ENCODE measurements at regions not wholly inside any gene's neighbourhood (a gene's known extent, or its start where the extent isn't known, plus 50 kb on each side); places are given as distances from the start of the nearest gene placed in this dataset.
"Not testable (repeated sequence)": the region's sequence is repeated elsewhere in the genome, so short reads cannot be mapped to it uniquely, and the experiment has no call there.

DNA sequence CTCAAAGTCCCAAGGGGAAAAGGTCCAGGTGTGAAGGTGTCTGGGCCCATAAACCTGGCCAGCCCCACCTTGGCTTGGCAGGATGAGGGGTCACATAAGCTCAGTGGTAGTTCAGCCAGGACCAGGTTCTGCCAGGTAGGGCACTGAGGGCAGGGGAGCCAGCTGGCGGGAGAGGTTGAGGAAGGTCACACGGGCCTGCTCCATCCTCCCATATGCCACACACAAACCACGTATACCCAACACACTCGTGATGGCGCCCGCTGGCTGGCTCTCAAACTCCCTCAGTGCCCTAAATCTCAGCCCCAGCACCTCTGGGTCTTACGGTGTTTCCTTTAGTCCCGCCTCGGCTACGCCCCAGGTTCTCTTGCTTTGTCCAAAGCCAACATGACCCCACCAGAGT is 160.5 kb downstream of the ZFP36L2 start:
- TF ChIP-seq, protein P1, sequence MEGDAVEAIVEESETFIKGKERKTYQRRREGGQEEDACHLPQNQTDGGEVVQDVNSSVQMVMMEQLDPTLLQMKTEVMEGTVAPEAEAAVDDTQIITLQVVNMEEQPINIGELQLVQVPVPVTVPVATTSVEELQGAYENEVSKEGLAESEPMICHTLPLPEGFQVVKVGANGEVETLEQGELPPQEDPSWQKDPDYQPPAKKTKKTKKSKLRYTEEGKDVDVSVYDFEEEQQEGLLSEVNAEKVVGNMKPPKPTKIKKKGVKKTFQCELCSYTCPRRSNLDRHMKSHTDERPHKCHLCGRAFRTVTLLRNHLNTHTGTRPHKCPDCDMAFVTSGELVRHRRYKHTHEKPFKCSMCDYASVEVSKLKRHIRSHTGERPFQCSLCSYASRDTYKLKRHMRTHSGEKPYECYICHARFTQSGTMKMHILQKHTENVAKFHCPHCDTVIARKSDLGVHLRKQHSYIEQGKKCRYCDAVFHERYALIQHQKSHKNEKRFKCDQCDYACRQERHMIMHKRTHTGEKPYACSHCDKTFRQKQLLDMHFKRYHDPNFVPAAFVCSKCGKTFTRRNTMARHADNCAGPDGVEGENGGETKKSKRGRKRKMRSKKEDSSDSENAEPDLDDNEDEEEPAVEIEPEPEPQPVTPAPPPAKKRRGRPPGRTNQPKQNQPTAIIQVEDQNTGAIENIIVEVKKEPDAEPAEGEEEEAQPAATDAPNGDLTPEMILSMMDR (conservative IDR thresholded peaks at IDR 0.05; ENCODE audit: low read length), result no peak
- no peak for TF ChIP-seq EZH2phosphoT487 (IDR thresholded peaks at IDR 0.05; ENCODE audit: borderline replicate concordance)
- Histone ChIP-seq H3K4me2 (ENCODE audit: low read depth, low read length, poor library complexity, severe bottlenecking) (no peak overlapping the region), H3K4me1 (ENCODE audit: insufficient read depth, low read length, poor library complexity, severe bottlenecking) (no peaks in the 10 kb centered on the region), H3K9me2 (replicated peaks; ENCODE audit: low read depth, low read length) (no peaks in the 10 kb centered on the region), H3K36me3 (ENCODE audit: insufficient read depth, low read length) (no peaks in the 10 kb centered on the region), H3K27me3 (ENCODE audit: insufficient read depth, low read length, poor library complexity, severe bottlenecking) (no peaks in the 10 kb centered on the region), H3F3A (ENCODE audit: low read depth) (no peaks in the 10 kb centered on the region), H3K79me2 (ENCODE audit: insufficient read depth, low read length) (no peaks in the 10 kb centered on the region), H4K20me1 (ENCODE audit: insufficient read depth, low read length, poor library complexity, severe bottlenecking) (no peaks in the 10 kb centered on the region), H3K9ac (ENCODE audit: low read depth, low read length, poor library complexity, severe bottlenecking) (no peak overlapping the region), H2AFZ (ENCODE audit: low read length) (no peak overlapping the region), H3K9me3 (ENCODE audit: insufficient read depth, low read depth, low read length) (no peaks in the 10 kb centered on the region), H3K4me3 (ENCODE audit: low read length, poor library complexity, severe bottlenecking) (no peak overlapping the region)

GRCh38 chr2:43065036-43065435 is 161.4 kb downstream of the ZFP36L2 start:
- no peak overlapping the region for H3K9ac ChIP-seq (ENCODE audit: low read depth, low read length, poor library complexity, severe bottlenecking)
- H3F3A ChIP-seq (ENCODE audit: low read depth), result no peaks in the 10 kb centered on the region
- no peak overlapping the region for H2AFZ ChIP-seq (ENCODE audit: low read length)
- no peaks in the 10 kb centered on the region for H3K9me3 ChIP-seq (ENCODE audit: insufficient read depth, low read depth, low read length)
- no peaks in the 10 kb centered on the region for H3K79me2 ChIP-seq (ENCODE audit: insufficient read depth, low read length)
- TF ChIP-seq, protein P1 (conservative IDR thresholded peaks at IDR 0.05; ENCODE audit: low read length), result no peak
- no peak for TF ChIP-seq EZH2phosphoT487 (IDR thresholded peaks at IDR 0.05; ENCODE audit: borderline replicate concordance)
- H3K27me3 ChIP-seq (ENCODE audit: insufficient read depth, low read length, poor library complexity, severe bottlenecking), result no peaks in the 10 kb centered on the region
- peaks cover 7% of the 10 kb centered on the region for H3K4me1 ChIP-seq (ENCODE audit: insufficient read depth, low read length, poor library complexity, severe bottlenecking)
- no peak overlapping the region for H3K4me3 ChIP-seq (ENCODE audit: low read length, poor library complexity, severe bottlenecking)
- no peaks in the 10 kb centered on the region for H3K9me2 ChIP-seq (replicated peaks; ENCODE audit: low read depth, low read length)
- H4K20me1 ChIP-seq (ENCODE audit: insufficient read depth, low read length, poor library complexity, severe bottlenecking), result no peaks in the 10 kb centered on the region
- H3K4me2 ChIP-seq (ENCODE audit: low read depth, low read length, poor library complexity, severe bottlenecking), result no peak overlapping the region
- no peaks in the 10 kb centered on the region for H3K36me3 ChIP-seq (ENCODE audit: insufficient read depth, low read length)

GRCh38 chr2:43063096-43063495 is 163.3 kb downstream of the ZFP36L2 start:
- H3F3A ChIP-seq (ENCODE audit: low read depth); H3K36me3 ChIP-seq (ENCODE audit: insufficient read depth, low read length); H3K27me3 ChIP-seq (ENCODE audit: insufficient read depth, low read length, poor library complexity, severe bottlenecking); H3K4me3 ChIP-seq (ENCODE audit: low read length, poor library complexity, severe bottlenecking); H3K79me2 ChIP-seq (ENCODE audit: insufficient read depth, low read length); H4K20me1 ChIP-seq (ENCODE audit: insufficient read depth, low read length, poor library complexity, severe bottlenecking); H3K9me3 ChIP-seq (ENCODE audit: insufficient read depth, low read depth, low read length); H3K9ac ChIP-seq (ENCODE audit: low read depth, low read length, poor library complexity, severe bottlenecking); H3K4me2 ChIP-seq (ENCODE audit: low read depth, low read length, poor library complexity, severe bottlenecking); H3K9me2 ChIP-seq (replicated peaks; ENCODE audit: low read depth, low read length); H2AFZ ChIP-seq (ENCODE audit: low read length): not testable (repeated sequence)
- peaks cover 25% of the 10 kb centered on the region for H3K4me1 ChIP-seq (ENCODE audit: insufficient read depth, low read length, poor library complexity, severe bottlenecking)

DNA sequence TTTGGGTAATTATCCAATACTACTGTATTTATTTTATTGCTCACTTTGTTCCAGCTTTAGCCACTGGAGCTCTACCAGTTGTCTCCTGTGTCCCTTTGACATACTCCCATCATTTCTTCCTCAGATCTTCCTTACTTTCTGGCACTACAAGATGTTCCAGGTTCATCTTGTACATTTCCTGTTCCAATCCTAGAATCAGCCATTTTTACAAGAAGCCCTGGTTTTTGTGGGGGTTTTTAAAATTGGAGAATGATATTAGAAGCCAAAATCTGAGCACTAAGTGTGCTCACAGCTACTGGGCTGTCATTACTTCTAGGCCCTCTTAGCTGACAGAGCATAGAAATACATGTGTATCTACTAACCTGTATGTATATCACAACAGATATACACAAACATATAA is 164.3 kb downstream of the ZFP36L2 start:
- H3K4me1 ChIP-seq (ENCODE audit: insufficient read depth, low read length, poor library complexity, severe bottlenecking), result peaks cover 25% of the 10 kb centered on the region
- H3K36me3 ChIP-seq (ENCODE audit: insufficient read depth, low read length), result no peaks in the 10 kb centered on the region
- H3K79me2 ChIP-seq (ENCODE audit: insufficient read depth, low read length), result no peaks in the 10 kb centered on the region
- no peaks in the 10 kb centered on the region for H3K9me3 ChIP-seq (ENCODE audit: insufficient read depth, low read depth, low read length)
- TF ChIP-seq, protein P1 (conservative IDR thresholded peaks at IDR 0.05; ENCODE audit: low read length), result no peak
- TF ChIP-seq EZH2phosphoT487 (IDR thresholded peaks at IDR 0.05; ENCODE audit: borderline replicate concordance), result no peak
- no peaks in the 10 kb centered on the region for H4K20me1 ChIP-seq (ENCODE audit: insufficient read depth, low read length, poor library complexity, severe bottlenecking)
- H3K9me2 ChIP-seq (replicated peaks; ENCODE audit: low read depth, low read length), result no peaks in the 10 kb centered on the region
- no peaks in the 10 kb centered on the region for H3K27me3 ChIP-seq (ENCODE audit: insufficient read depth, low read length, poor library complexity, severe bottlenecking)
- no peak overlapping the region for H3K9ac ChIP-seq (ENCODE audit: low read depth, low read length, poor library complexity, severe bottlenecking)
- no peak overlapping the region for H3K4me3 ChIP-seq (ENCODE audit: low read length, poor library complexity, severe bottlenecking)
- no peaks in the 10 kb centered on the region for H3F3A ChIP-seq (ENCODE audit: low read depth)
- H2AFZ ChIP-seq (ENCODE audit: low read length), result no peak overlapping the region
- no peak overlapping the region for H3K4me2 ChIP-seq (ENCODE audit: low read depth, low read length, poor library complexity, severe bottlenecking)

Data from Loucy (cell line).